Vagina (tissue), 2 donors: ENCODE measurements at regions not wholly inside any gene's neighbourhood (a gene's known extent, or its start where the extent isn't known, plus 50 kb on each side); places are given as distances from the start of the nearest gene placed in this dataset.

Experiments used
- POLR2A ChIP-seq, 2 donors: fragments of 450-650 bp; IDR thresholded peaks; one replicate each; pipeline ENCODE4 v1.6.1; 2017; ENCODE audit warnings: antibody characterized with exemption in 2 of 2, mild to moderate bottlenecking in 2 of 2, moderate library complexity in 2 of 2
- POLR2AphosphoS5 ChIP-seq, 2 donors: sonication (generic); formaldehyde crosslinking; IDR thresholded peaks; one replicate each; pipeline ENCODE4 v1.9.0; 2017; ENCODE audit warnings: antibody characterized with exemption in 2 of 2, mild to moderate bottlenecking in 2 of 2, low read depth in 1 of 2; ENCODE audit not compliant: insufficient read depth in 1 of 2
- TF ChIP-seq, protein P1 (sequence below), 3 experiments: fragments of 450-650 bp in 2 of 3; fragments of 200-600 bp in 1 of 3; sonication (generic) in 1 of 3; IDR thresholded peaks; one replicate each; pipeline ENCODE4 v1.5.1; 2017 to 2019; ENCODE audit warnings: antibody characterized with exemption in 3 of 3, mild to moderate bottlenecking in 2 of 3, moderate library complexity in 2 of 3

DNA sequence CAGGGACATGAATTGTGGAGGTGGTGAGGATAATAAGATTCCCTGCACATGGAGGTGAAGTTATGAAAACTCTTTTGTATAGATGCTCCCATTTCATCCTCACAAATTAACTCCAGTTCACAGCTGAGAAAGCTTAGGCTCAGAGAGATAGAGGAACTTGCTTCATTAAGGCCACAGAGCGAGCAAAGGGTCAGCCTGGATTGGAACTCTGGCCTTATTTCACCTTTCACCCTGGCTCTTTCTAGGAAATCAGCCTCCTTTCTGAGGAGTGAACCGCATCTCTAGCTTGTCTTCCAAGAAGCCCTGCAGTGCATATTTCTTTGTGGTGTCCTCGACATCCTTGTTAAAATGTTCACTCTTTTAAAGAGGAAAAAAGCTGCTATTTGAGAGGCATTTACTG lies 58.0 kb upstream of the SLC25A26 start:
- TF ChIP-seq POLR2A (IDR thresholded peaks at IDR 0.05) (no peak), POLR2AphosphoS5 (IDR thresholded peaks at IDR 0.05; ENCODE audit: insufficient read depth in 1 of 2, low read depth in 1 of 2) (no peak)
- TF ChIP-seq, protein P1, sequence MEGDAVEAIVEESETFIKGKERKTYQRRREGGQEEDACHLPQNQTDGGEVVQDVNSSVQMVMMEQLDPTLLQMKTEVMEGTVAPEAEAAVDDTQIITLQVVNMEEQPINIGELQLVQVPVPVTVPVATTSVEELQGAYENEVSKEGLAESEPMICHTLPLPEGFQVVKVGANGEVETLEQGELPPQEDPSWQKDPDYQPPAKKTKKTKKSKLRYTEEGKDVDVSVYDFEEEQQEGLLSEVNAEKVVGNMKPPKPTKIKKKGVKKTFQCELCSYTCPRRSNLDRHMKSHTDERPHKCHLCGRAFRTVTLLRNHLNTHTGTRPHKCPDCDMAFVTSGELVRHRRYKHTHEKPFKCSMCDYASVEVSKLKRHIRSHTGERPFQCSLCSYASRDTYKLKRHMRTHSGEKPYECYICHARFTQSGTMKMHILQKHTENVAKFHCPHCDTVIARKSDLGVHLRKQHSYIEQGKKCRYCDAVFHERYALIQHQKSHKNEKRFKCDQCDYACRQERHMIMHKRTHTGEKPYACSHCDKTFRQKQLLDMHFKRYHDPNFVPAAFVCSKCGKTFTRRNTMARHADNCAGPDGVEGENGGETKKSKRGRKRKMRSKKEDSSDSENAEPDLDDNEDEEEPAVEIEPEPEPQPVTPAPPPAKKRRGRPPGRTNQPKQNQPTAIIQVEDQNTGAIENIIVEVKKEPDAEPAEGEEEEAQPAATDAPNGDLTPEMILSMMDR (IDR thresholded peaks at IDR 0.05) = no peak
